Uterus (tissue), 2 donors: ENCODE measurements at regions not wholly inside any gene's neighbourhood (a gene's known extent, or its start where the extent isn't known, plus 50 kb on each side); places are given as distances from the start of the nearest gene placed in this dataset.

Experiments
- CTCF ChIP-seq, 4 experiments: fragments of 200-600 bp in 2 of 4; fragments of 450-650 bp in 2 of 4; sonication (generic) in 2 of 4; IDR thresholded peaks; one replicate each; pipeline ENCODE4 v1.5.1; 2016 to 2019; ENCODE audit warnings: antibody characterized with exemption in 4 of 4, mild to moderate bottlenecking in 2 of 4, moderate library complexity in 1 of 4
- POLR2A ChIP-seq, 2 donors: fragments of 450-650 bp; IDR thresholded peaks; one replicate each; pipeline ENCODE4 v1.6.1; 2016; ENCODE audit warnings: antibody characterized with exemption in 2 of 2, mild to moderate bottlenecking in 1 of 2, moderate library complexity in 1 of 2

- no peak for TF ChIP-seq CTCF (IDR thresholded peaks at IDR 0.05)
- TF ChIP-seq POLR2A (IDR thresholded peaks at IDR 0.05) = no peak
These were observed 415.2 kb upstream of the KCNH7 start for GRCh38 chr2:163253621-163254285.
